ENCODE measurements at regions not wholly inside any gene's neighbourhood (a gene's known extent, or its start where the extent isn't known, plus 50 kb on each side); places are given as distances from the start of the nearest gene placed in this dataset.

- no peak for DNase-seq
Measured at GRCh38 chr2:59029058-59029457, 787.9 kb upstream of the FANCL start.

DNA sequence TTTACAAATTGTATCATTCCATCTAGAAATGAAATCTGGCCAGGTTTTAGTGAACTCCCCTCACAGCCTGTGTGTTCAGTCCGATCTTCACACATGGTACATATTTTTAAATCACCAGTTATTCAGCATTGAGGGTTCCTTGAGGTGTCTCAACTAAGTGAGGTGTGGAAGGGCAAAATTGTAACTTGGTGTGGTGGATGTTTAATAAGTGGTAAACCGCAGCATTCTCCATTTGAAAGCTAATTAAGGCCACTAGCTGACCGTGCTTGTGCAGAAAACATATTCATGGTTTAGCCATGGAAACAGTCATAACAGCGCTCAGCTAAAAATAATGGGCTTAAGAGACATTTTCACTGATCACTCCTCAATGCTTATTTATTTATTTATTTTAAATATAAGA is 786.2 kb upstream of the FANCL start:
- no peak for DNase-seq

GRCh38 chr2:59025157-59025757 is 784.1 kb upstream of the FANCL start:
- DNase-seq, result no peak

GRCh38 chr2:59021786-59022185 is 780.7 kb upstream of the FANCL start:
- no peak for DNase-seq

DNA sequence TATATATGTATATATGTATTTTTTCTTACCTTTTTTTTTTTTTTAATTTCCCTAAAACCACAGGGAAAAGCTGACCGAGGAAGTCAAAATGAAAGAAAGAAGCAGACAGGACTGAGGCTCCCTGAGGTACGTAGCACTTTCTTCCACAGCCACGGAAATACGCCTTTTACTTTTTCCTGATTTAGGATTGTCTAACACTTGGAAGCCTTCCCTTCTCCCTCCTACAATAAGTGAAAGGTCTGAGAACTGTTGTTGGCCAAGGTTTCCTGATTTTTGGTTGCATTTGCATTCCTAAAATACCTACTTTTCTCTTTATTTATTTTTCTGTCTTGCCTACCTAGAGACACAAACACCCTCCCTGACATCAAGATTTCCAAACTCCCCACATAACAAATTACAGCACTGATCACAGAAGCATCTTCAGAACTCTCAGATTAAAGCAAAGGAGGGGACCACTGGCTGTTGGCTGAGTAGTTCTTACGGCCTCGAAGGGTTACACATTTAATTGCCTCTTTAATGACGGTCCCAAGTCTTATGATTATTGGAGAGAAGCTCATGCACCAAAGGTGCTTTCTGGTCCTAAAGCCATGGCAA is 778.5 kb upstream of the FANCL start:
- DNase-seq, result no peak

DNA sequence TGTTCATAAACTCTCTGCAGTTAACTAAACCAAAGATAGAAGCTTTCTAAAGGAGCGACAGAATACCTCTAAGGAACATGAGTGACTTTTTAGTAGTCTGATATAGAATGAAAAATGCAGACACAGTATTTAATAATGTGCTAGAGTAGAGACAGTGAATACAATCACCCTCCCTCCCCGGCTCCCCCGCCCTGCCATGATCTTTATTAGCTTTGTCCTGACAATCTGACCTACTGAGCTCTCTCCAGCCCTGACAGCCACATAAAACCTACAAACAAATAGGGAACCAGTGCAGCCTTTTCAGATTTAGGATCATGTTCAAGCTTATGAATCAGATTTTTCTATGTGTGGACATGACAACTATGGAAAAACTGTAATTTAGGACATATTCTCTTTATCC is 777.6 kb upstream of the FANCL start:
- DNase-seq, result no peak

DNA sequence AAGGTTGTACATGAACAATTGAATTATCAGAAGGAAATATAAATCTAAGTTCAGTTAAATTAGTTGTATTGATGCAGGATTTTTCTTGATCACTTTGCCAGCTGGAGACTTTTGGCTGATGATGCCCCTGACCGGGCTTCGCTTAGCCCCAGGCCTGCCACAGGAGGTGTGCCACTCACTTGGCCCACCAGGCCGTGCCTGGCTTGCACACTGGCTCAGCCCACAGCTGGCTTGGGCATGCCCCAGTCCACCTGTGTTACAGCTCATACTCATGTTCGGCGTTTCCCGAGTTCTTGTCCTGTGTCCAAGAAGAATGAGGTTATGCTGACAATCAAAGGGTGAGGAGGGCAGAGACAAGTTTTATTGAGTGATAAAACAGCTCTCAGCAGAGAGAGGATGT is 773.9 kb upstream of the FANCL start:
- DNase-seq, result no peak

GRCh38 chr2:59012971-59013370 is 771.8 kb upstream of the FANCL start:
- DNase-seq, result no peak

- no peak for DNase-seq
Measured at GRCh38 chr2:59012234-59012633, 771.1 kb upstream of the FANCL start.

- DNase-seq, result no peak
Measured at GRCh38 chr2:59008950-59009349, 767.8 kb upstream of the FANCL start.

DNA sequence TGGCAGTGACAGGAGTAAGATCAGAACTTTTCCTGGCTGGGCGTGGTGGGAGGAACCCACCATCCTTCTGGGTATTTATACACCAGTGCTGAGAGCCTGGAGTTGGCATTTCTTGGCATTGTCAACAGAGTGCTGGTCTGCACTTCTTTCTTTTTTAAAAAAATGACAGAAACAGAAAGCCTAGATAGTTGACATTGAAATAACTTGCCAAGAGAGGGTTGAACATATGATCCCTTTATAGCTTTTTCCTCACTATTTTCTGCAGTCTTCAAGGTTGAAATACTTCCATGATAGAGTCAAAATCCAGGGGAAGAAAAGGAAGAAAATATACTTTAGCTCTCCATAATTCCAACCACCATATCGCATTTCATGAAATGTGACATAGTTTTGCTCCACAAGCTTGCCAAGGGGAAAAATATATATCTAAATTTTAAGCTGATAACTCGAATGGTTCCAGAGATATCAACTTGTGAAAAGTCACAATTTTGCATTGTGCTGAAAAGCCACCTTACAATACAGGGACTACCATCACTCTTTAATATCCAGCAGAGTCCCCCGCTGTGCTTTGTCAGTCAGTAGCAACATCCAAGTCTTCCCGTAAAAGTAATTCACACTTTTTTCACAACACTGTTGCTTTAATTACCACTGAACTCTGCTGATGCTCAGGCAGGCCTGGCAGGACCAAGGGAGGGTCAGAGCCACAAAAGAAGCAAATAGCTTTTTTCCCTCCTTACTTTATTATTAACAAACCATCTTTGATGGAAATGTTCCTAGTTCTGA is 764.9 kb upstream of the FANCL start:
- DNase-seq, result no peak

DNA sequence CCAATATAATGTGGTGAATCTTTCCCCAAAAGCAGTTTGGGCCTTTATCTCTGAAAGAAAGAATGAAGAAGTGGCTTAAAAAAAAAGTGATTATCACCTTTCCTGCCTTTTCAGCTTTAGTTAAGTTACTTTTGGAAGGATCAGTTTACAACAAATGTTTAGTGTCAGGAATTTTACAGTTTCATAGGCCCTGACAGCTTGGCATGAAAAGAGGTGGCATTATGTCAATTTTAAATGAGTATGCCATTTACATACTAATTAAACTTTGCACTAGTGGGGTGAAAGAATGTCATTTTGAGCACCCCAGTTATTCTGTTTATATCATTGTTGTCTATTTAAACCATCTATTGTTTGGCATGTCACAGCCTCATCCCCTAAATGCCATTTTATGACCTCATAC is 763.5 kb upstream of the FANCL start:
- DNase-seq, result no peak

DNA sequence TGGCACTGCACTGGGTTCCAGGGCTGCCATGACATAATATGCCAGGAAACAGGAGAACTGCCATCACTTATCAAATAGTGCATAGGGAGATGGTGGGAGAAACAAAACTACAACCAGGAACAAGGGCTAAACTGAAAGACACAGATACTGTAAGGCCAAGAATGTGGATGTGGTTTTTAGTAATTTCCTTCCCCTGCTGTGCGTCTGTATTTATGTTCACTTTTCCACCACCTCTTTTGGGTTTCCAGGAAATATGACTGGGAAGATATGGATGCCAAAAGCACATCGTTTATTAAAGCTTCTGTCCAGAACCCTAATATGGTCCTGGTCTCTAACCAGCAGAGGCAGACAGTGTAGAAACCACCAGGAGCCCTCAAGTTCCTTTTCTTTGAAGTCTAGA is 759.7 kb upstream of the FANCL start:
- no peak for DNase-seq

DNA sequence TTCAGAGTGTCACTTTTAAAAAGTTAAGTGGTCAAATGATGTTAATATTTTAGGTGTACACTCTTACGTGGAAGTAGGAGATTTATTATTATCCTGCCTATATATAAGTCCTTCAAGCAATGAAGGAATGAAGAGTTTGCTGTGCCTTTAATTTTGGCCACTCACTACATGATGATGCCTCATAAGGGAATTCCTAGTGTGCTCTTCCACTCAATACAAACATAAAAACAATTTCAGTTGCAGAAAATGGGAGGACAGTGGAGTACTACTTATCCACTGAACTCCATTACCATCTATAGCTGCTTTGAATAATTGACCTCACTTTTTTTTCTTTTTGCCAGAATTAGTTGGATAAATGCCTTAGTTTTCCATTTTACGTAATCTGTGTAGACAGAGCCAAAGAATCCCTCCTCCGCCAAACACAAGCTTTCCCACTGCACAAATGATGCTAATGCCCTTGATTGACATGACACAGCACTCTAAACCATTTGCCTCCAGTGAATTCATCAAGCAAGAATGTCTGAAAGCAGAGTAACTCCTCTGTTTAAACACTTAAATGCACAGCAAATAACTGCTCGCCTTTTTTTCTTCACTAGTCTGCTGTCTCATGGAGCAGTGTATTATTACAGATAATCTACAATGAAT is 751.1 kb upstream of the FANCL start:
- no peak for DNase-seq

- no peak for DNase-seq
Measured at GRCh38 chr2:58991357-58991756, 750.2 kb upstream of the FANCL start.

- no peak for DNase-seq
Measured at GRCh38 chr2:58985541-58985940, 744.4 kb upstream of the FANCL start.

DNA sequence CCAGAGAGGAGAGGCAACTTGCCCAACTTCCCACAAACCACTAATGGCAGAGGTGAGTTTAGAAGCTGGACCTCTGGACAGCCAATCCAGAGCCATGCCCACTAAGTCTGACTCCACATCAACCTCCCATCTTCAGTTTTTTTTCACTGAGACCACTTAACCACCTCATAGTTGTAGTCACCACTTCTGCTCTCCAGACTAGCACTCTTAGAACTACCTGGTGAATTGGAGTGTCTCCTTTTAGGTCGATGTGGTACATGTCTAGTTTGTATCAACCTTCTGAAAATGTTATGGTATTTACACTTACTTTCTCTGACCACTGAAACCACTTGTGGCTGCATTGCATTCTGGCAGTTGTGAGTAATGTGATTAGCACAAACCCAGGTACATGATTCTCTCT is 743.6 kb upstream of the FANCL start:
- DNase-seq, result no peak

GRCh38 chr2:58983111-58983510 is 742.0 kb upstream of the FANCL start:
- no peak for DNase-seq

DNA sequence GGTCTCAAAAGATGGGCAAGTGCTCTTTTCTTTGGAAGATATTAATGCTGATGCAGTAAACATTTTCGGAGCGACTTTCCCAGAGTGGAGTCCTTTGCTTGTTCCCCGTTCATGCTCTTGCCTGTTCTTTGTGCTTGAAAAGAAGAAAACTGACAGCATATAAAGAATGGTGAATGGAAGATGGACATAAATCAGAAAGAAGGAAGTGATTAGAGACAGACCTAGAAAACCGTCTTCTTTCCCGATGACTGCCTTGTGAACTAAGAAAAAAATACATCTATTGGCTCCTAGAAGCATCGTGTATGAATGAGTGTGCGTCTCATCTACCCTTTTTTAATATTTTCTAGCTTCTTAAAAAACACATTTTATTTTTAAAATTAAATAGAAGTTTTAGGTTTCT is 740.1 kb upstream of the FANCL start:
- no peak for DNase-seq

DNA sequence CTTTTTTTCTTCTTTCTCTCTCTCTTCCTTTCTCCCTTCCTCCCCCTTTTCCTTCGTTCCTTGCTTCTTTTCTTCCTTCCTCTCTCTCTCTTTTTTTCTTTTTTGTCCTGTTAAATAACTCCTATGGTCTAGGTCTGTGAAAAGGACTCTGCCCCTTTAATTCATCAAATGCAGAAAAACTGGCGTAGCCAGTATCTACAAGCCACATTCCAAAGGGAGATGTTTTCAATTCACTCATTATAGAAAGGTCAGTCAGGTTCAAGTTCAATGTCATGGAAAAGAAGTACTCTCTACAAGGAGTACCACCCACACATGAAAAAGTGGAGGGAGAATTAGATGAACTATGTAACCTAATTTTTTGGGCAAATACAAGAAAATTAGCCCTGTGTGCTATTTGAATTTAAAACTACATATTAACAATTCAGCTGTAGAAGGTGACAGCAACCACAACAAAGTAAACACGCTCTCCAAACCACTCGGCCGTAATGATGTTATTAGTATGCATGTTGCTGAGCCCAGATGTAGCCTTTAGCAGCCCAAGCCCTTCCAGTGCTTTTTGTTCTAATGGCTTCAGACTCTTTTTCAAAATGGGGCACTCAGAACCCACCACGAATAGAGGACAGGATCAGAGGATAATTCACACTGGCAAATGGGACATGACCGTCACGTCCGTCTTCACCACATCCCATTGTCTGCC is 735.4 kb upstream of the FANCL start:
- DNase-seq, result no peak

- no peak for DNase-seq
Measured at GRCh38 chr2:58974881-58975280, 733.8 kb upstream of the FANCL start.

- no peak for DNase-seq
Measured at GRCh38 chr2:58974426-58974825, 733.3 kb upstream of the FANCL start.

DNA sequence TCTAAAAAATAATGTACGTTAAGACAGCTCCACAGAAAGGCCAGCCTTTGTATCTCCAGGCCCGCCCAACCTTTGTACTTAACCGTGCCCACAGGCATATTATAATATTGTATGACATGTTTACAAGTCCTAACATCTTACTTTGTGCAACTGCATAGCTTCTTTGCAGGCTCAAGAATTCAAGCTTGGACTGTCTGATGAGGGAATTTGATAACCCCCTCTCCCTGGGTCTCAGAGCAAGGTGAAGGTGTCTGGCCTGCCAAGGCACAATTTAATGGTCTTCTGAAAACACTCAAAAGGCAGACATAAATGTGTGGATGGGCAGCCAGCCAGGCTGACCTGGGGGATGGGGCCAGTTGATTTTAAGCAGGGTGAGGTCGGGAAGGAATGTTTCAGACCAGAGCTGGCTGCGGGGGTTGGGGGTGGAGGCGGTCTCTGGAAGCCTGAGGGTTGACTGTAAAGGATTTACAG is 732.7 kb upstream of the FANCL start:
- DNase-seq, result no peak

Data from activated T-cell treated with anti-CD3 and anti-CD28 coated beads for 4 hours (primary cell).